Heart left ventricle (tissue), 13 donors: ENCODE measurements at regions not wholly inside any gene's neighbourhood (a gene's known extent, or its start where the extent isn't known, plus 50 kb on each side); places are given as distances from the start of the nearest gene placed in this dataset.

Source experiments
- CTCF ChIP-seq, 12 donors: fragments of 200-600 bp; sonication (generic) in 4 of 12; IDR thresholded peaks; one replicate each; pipeline versions ENCODE4 v1.5.0 to v1.8.0; 2018 to 2022; ENCODE audit warnings: antibody characterized with exemption in 12 of 12, mild to moderate bottlenecking in 5 of 12
- POLR2A ChIP-seq, 2 donors: fragments of 450-650 bp; IDR thresholded peaks; one replicate each; pipeline ENCODE4 v1.6.1; 2017; ENCODE audit warnings: antibody characterized with exemption in 2 of 2, mild to moderate bottlenecking in 2 of 2, moderate library complexity in 2 of 2
- donor health status: ischemic (EF 13 %, LVEDD 7.1; RV severe dilation, severe dysfunction).
- donor health status: DM: no; HTN: yes; CAD: no.
- donor health status: DM: no; HTN: no; CAD: no.
- donor health status: ischemic (EF 25% LVEDD 6.9; RV normal size, moderate dysfunction).
- donor health status: ischemic (EF 25% LVEDD 5.7; RV mildly dilated, moderate dysfunction).
- donor health status: ischemic (EF 35%, LVEDD 5.7; RV mildly dilated, moderate dysfunction).
- donor health status: nonischemic (EF 11% LVEDD 7.7; RV severe dilation, severe dysfunction).
- donor health status: DM: yes; HTN: yes; CAD: no.
- donor health status: PGD.
- donor health status: ischemic (EF 29% LVEDD 5.4; RV normal size, mild dysfunction).
- donor health status: nonischemic (EF 23%, LVEDD 6.1; RV moderate dilation, normal function).

GRCh38 chr3:111332488-111333080 lies 209.4 kb upstream of the CD96 start:
- no peak for TF ChIP-seq POLR2A (IDR thresholded peaks at IDR 0.05)
- TF ChIP-seq CTCF (IDR thresholded peaks at IDR 0.05) = no peak
